ENCODE measurements at regions not wholly inside any gene's neighbourhood (a gene's known extent, or its start where the extent isn't known, plus 50 kb on each side); places are given as distances from the start of the nearest gene placed in this dataset.

- peaks cover 3% of the 10 kb centered on the region; the same call in 1 of the 2 replicates for H3K27me3 Mint-ChIP-seq (ENCODE audit: insufficient read depth)
- no peaks in the 10 kb centered on the region for H3K36me3 Mint-ChIP-seq (ENCODE audit: low read depth)
- H3K27ac Mint-ChIP-seq: no peak overlapping the region
- TF ChIP-seq CTCF (IDR thresholded peaks at IDR 0.05): no peak
- H3K9me3 Mint-ChIP-seq: peaks cover 20% of the 10 kb centered on the region
- no peaks in the 10 kb centered on the region for H3K4me1 Mint-ChIP-seq (ENCODE audit: low read depth)
- no peak overlapping the region for H3K4me3 Mint-ChIP-seq
- no peak for DNase-seq
These were observed 383.0 kb upstream of the EEF2KMT start for GRCh38 chr16:5480431-5481195.

GRCh38 chr16:5479926-5480325 lies 382.3 kb upstream of the EEF2KMT start:
- peaks cover 25% of the 10 kb centered on the region for H3K9me3 Mint-ChIP-seq
- H3K27me3 Mint-ChIP-seq (ENCODE audit: insufficient read depth): peaks cover 3% of the 10 kb centered on the region; the same call in 1 of the 2 replicates

GRCh38 chr16:5478036-5478435 lies 380.4 kb upstream of the EEF2KMT start:
- Mint-ChIP-seq H3K9me3 (peaks cover 36% of the 10 kb centered on the region), H3K36me3 (ENCODE audit: low read depth) (no peaks in the 10 kb centered on the region), H3K27me3 (ENCODE audit: insufficient read depth) (peaks cover 3% of the 10 kb centered on the region; the same call in 1 of the 2 replicates), H3K4me3 (no peak overlapping the region), H3K27ac (no peak overlapping the region), H3K4me1 (ENCODE audit: low read depth) (no peaks in the 10 kb centered on the region)
- no peak for DNase-seq
- TF ChIP-seq CTCF (IDR thresholded peaks at IDR 0.05): no peak

More at GRCh38 chr16:5479926-5480325, 382.3 kb upstream of the EEF2KMT start:
- Mint-ChIP-seq H3K4me3 (no peak overlapping the region), H3K27ac (no peak overlapping the region), H3K4me1 (ENCODE audit: low read depth) (no peaks in the 10 kb centered on the region), H3K36me3 (ENCODE audit: low read depth) (no peaks in the 10 kb centered on the region)
- TF ChIP-seq CTCF (IDR thresholded peaks at IDR 0.05): no peak
- no peak for DNase-seq

- Mint-ChIP-seq H3K9me3 (peaks cover 41% of the 10 kb centered on the region), H3K27ac (no peak overlapping the region), H3K27me3 (ENCODE audit: insufficient read depth) (no peaks in the 10 kb centered on the region), H3K4me1 (ENCODE audit: low read depth) (no peaks in the 10 kb centered on the region), H3K4me3 (no peak overlapping the region), H3K36me3 (ENCODE audit: low read depth) (no peaks in the 10 kb centered on the region; the same call in 1 of the 2 replicates)
- TF ChIP-seq CTCF (IDR thresholded peaks at IDR 0.05): no peak
- no peak for DNase-seq
These were observed 379.7 kb upstream of the EEF2KMT start for GRCh38 chr16:5477251-5477650.

- no peaks in the 10 kb centered on the region; the same call in 1 of the 2 replicates for H3K36me3 Mint-ChIP-seq (ENCODE audit: low read depth)
- no peak for DNase-seq
- H3K4me1 Mint-ChIP-seq (ENCODE audit: low read depth): no peaks in the 10 kb centered on the region
- H3K9me3 Mint-ChIP-seq: peaks cover 49% of the 10 kb centered on the region
- no peak for TF ChIP-seq CTCF (IDR thresholded peaks at IDR 0.05)
- H3K27ac Mint-ChIP-seq: no peak overlapping the region
- no peaks in the 10 kb centered on the region; the same call in 1 of the 2 replicates for H3K27me3 Mint-ChIP-seq (ENCODE audit: insufficient read depth)
- no peak overlapping the region for H3K4me3 Mint-ChIP-seq
These were observed 375.0 kb upstream of the EEF2KMT start for GRCh38 chr16:5472552-5472951.
